HCT116 (cell line): ENCODE measurements at regions not wholly inside any gene's neighbourhood (a gene's known extent, or its start where the extent isn't known, plus 50 kb on each side); places are given as distances from the start of the nearest gene placed in this dataset.

Source experiments
- ATF3 ChIP-seq: IDR thresholded peaks from 2 replicates; pipeline ENCODE4 v1.6.1; 2012
- EZH2 ChIP-seq: fragments of 200-600 bp; sonication (generic); IDR thresholded peaks from 2 replicates; pipeline ENCODE4 v1.6.1; 2017; ENCODE audit warnings: antibody characterized with exemption, mixed run types
- EZH2phosphoT487 ChIP-seq: fragments of 200-600 bp; IDR thresholded peaks from 2 replicates; pipeline ENCODE4 v1.6.1; 2018; ENCODE audit warnings: antibody characterized with exemption, borderline replicate concordance
- MAX ChIP-seq: IDR thresholded peaks from 2 replicates; pipeline ENCODE4 v1.6.1; 2012
- POLR2A ChIP-seq: IDR thresholded peaks from 2 replicates; pipeline ENCODE4 v1.7.0; 2011; ENCODE audit warnings: borderline replicate concordance; ENCODE audit not compliant: insufficient read depth, insufficient read length; ENCODE audit errors: extremely low read depth
- RAD21 ChIP-seq: IDR thresholded peaks from 2 replicates; pipeline ENCODE4 v1.6.1; 2012; ENCODE audit warnings: low read depth, mild to moderate bottlenecking
- REST ChIP-seq: IDR thresholded peaks from 2 replicates; pipeline ENCODE4 v1.6.1; 2012; ENCODE audit warnings: low read depth
- ZNF274 ChIP-seq: fragments of 200-500 bp; sonication (Bioruptor generic); IDR thresholded peaks from 2 replicates; pipeline ENCODE4 v1.6.1; 2014; ENCODE audit warnings: mild to moderate bottlenecking, low read depth, low read length, inconsistent platforms
- TF ChIP-seq, protein P1 (sequence below), 3 experiments: fragments of 200-600 bp in 1 of 3; sonication (generic) in 1 of 3; IDR thresholded peaks in 2 of 3; conservative IDR thresholded peaks in 1 of 3; 2 replicates each; pipeline ENCODE4 v1.5.1; 2012 to 2017; ENCODE audit warnings: low read depth in 2 of 3, low read length in 2 of 3, antibody characterized with exemption in 1 of 3, borderline replicate concordance in 1 of 3, control low read depth in 1 of 3, mild to moderate bottlenecking in 1 of 3, mixed read lengths in 1 of 3, mixed run types in 1 of 3, moderate library complexity in 1 of 3; ENCODE audit not compliant: insufficient read depth in 1 of 3

- TF ChIP-seq, protein P1, sequence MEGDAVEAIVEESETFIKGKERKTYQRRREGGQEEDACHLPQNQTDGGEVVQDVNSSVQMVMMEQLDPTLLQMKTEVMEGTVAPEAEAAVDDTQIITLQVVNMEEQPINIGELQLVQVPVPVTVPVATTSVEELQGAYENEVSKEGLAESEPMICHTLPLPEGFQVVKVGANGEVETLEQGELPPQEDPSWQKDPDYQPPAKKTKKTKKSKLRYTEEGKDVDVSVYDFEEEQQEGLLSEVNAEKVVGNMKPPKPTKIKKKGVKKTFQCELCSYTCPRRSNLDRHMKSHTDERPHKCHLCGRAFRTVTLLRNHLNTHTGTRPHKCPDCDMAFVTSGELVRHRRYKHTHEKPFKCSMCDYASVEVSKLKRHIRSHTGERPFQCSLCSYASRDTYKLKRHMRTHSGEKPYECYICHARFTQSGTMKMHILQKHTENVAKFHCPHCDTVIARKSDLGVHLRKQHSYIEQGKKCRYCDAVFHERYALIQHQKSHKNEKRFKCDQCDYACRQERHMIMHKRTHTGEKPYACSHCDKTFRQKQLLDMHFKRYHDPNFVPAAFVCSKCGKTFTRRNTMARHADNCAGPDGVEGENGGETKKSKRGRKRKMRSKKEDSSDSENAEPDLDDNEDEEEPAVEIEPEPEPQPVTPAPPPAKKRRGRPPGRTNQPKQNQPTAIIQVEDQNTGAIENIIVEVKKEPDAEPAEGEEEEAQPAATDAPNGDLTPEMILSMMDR (IDR thresholded peaks at IDR 0.05 in 2 of 3, conservative IDR thresholded peaks at IDR 0.05 in 1 of 3; ENCODE audit: borderline replicate concordance in 1 of 3, insufficient read depth in 1 of 3, low read depth in 2 of 3, low read length in 2 of 3), result no peak
- TF ChIP-seq REST (no peak), MAX (no peak), RAD21 (no peak), POLR2A (no peak), EZH2phosphoT487 (no peak), EZH2 (no peak), ZNF274 (no peak), ATF3 (no peak)
Measured at GRCh38 chr6:140174524-140174923, 800.1 kb upstream of the CITED2 start.
